GM19043 (cell line): ENCODE measurements at regions not wholly inside any gene's neighbourhood (a gene's known extent, or its start where the extent isn't known, plus 50 kb on each side); places are given as distances from the start of the nearest gene placed in this dataset.
"Not testable (repeated sequence)": the region's sequence is repeated elsewhere in the genome, so short reads cannot be mapped to it uniquely, and the experiment has no call there.

ENCODE experiments used
- ATAC-seq: cut with Tn5 transposase; IDR thresholded peaks from one replicate; pipeline ENCODE4 v1.9.1; 2021; ENCODE audit warnings: low read depth; ENCODE audit not compliant: unreplicated experiment

GRCh38 chr2:194103941-194104659 is 1552.9 kb upstream of the SLC39A10 start:
- peak; percentile 3 for ATAC-seq

DNA sequence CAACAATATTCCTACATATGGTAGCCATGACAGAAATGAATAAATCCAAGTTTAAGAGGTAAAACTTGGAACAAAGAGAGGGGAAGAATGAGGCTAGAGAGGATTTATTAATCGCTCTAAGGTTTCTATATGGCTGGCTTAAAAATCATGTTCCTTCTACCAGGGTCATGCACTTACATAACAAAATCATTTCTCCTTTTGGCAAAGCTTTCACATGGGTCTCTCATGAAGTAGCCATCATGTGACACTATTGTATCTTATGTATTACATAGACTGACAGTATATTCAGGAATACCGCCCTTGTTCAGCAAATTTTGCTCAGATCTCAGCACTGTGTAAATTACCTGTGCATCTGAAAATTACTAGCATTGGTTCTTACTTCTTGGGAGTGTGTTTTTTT is 1554.5 kb upstream of the SLC39A10 start:
- no peak for ATAC-seq

GRCh38 chr2:194100201-194100600 is 1556.8 kb upstream of the SLC39A10 start:
- no peak for ATAC-seq

- no peak for ATAC-seq
These were observed 1560.6 kb upstream of the SLC39A10 start for GRCh38 chr2:194096402-194096801.

- no peak for ATAC-seq
These were observed 1561.7 kb upstream of the SLC39A10 start for GRCh38 chr2:194095359-194095758.

DNA sequence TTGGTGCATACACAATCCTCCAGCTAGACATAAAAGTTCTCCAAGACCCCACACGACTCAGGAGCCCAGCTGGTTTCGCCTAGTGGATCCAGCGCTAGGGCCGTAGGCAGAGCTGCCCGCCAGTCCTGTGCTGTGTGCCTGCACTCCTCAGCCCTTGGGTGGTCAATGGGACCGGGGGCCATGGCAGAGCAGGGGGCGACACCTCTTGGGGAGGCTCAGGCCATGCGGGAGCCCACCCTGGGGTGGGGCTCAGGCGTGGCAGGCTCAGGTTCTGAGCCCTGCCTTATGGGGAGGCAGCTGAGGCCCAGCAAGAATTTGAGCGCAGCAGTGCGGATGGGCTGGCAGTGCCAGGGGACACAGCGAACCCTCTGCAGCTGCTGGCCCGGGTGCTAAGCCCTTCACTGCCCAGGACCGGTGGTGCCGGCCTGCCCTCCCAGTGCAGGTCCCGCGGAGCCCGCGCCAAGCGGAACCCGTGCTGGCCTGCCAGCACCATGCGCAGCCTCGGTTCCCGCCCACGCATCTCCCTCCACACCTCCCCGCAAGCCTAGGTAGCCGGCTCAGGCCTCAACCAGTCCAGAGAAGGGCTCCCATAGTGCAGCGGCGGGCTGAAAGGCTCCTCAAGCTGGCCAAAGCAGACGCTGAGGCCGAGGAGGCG is 1566.6 kb upstream of the SLC39A10 start:
- ATAC-seq = no peak

DNA sequence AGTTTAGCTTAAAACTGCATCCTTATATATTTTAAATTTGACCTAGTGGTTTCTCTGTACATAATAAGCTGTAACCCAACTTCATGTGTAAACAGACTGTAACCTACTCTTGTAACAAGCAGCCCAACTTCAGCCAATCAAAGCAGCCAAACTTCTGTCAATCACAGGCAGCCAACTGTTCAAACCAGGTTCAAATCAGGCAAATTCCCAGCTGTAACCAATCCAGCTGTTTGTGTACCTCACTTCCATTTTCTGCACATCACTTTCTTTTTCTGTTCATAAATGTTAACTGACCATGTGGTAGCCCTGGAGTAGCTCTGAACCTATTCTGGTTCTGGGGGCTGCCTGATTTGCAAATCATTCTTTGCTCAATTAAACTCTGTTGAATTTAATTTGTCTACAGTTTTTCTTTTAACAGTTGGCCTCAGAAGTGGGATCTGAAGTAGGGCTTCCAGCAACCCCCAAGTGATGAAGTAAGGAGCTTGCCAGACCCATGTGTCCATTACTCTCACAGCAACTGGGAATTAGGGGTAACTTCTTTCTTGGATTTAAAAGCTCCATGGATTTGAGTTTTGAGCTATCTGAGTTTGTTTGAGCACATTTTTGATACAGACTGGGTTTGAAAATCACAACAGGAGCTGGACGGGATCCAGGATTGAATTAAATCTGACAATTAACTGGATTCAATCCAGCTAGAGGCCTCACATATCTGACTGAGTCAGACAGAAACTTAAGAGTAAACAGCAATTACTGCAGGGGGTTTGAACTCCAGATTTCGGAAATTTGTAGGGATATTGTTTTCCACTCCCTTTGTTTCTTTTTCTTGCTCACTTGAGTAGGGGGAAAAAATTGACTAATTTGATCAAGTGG is 1569.7 kb upstream of the SLC39A10 start:
- no peak for ATAC-seq

- no peak for ATAC-seq
These were observed 1570.9 kb upstream of the SLC39A10 start for GRCh38 chr2:194086129-194086528.

- ATAC-seq = no peak
These were observed 1577.0 kb upstream of the SLC39A10 start for GRCh38 chr2:194079989-194080388.

DNA sequence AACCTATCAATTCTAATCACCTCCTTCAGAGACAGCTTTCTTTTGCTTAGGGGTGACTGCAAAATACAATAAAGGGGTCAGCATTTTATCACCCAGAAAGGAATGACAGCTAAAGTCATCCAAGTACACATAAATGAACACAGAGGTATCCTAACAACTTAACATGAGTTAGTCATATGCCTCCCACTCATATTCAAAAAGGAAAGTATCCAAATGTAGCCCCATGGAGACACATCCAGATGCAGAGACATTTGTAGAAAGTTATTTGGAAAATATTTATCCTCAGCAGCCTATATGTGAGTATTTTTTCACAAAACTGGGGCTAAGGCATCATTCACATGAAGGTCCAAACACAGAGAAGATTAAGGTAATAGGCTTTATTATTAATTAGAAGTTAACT is 1579.7 kb upstream of the SLC39A10 start:
- ATAC-seq = no peak

DNA sequence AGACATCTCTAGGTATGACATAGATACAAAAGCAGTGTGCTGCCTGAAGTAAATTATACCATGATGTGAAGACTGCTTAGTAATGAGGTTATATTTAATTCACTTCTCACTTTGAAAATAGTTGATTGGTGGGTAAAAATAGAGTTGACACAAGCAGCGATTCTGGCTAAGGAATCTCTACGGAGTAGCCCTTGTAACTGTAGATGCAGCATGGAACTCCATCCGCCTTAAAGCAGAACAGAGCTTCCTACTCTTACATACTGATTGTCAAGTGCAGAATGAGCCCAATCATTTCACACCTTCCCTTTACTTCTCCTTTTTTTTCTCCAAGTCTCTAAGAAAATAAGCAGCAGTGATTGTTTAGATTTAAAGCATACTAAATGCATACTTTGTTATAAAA is 1594.6 kb upstream of the SLC39A10 start:
- no peak for ATAC-seq

DNA sequence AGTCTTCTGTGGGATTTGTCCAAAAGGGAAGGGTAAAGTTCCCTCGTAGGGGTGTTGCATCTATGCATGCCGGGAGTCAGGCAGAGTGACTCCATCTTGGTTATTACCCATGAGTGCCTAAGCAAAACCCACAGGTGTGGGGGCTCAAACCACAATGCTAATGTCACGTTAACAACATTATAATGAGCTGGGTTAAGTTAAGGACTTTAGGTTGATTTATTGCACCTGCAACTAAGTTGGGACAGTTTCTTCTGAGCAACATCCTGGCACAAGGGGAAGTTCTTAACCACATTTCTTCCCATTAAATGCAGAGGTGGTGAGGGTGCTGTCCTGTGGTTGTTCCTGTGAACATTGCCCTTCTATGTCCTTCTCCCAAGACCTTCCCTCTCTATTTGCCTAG is 1596.8 kb upstream of the SLC39A10 start:
- ATAC-seq = no peak

- ATAC-seq = no peak
These were observed 1602.7 kb upstream of the SLC39A10 start for GRCh38 chr2:194054313-194054712.

- ATAC-seq = no peak
These were observed 1612.7 kb upstream of the SLC39A10 start for GRCh38 chr2:194044321-194044720.

DNA sequence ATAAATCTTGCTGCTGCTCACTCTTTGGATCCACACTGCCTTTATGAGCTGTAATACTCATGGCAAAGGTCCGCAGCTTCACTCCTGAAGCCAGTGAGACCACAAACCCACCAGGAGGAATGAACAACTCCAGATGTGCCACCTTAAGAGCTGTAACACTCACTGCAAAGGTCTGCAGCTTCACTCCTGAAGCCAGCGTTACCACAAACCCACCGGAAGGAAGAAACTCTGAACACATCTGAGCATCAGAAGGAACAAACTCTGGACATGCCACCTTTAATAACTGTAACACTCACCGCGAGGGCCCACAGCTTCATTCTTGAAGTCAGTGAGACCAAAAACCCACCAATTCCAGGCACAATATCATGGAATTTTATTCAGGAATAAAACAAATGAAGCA is 1635.9 kb upstream of the SLC39A10 start:
- not testable (repeated sequence) for ATAC-seq

DNA sequence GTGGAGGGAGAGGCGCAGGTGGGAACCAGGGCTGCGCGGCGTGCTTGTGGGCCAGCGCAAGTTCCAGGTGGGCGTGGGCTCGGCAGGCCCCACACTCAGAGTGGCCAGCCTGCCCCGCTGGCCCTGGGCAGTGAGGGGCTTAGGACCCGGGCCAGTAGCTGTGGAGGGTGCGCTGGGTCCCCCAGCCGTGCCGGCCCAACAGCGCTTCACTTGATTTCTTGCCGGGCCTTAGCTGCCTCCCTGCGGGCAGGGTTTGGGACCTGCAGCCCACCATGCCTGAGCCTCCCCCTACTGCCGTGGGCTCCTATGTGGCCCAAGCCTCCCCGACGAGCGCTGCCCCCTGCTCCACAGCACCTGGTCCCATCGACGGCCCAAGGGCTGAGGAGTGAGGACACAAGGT is 1636.9 kb upstream of the SLC39A10 start:
- ATAC-seq = no peak

DNA sequence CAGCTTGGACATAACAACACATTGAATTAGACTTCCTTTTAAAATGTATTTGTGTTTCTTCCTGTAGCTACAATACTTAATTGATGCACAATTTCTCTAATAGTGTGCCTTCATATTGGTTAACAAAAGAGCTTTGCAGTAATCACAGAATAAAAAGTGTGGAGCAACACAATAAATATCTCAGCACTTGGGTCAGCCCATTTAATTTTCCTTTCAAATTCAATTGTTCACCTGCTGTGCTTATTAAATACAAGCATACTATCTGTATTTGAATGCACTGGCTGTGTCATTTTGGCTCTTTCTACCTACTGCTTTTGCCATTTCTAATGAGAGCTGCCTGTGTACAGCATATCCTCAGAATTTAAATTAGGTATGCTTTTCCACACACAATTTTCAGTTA is 1641.3 kb upstream of the SLC39A10 start:
- no peak for ATAC-seq

- ATAC-seq = no peak
These were observed 1642.4 kb upstream of the SLC39A10 start for GRCh38 chr2:194014639-194015038.

GRCh38 chr2:194004590-194005206 is 1652.3 kb upstream of the SLC39A10 start:
- no peak for ATAC-seq

GRCh38 chr2:194003911-194004310 is 1653.1 kb upstream of the SLC39A10 start:
- ATAC-seq = no peak
